HG03558 (cell line): ENCODE measurements at regions not wholly inside any gene's neighbourhood (a gene's known extent, or its start where the extent isn't known, plus 50 kb on each side); places are given as distances from the start of the nearest gene placed in this dataset.
"Not testable (repeated sequence)": the region's sequence is repeated elsewhere in the genome, so short reads cannot be mapped to it uniquely, and the experiment has no call there.

Experiments used
- ATAC-seq: cut with Tn5 transposase; IDR thresholded peaks from one replicate; pipeline ENCODE4 v1.9.1; 2021; ENCODE audit warnings: moderate number of reproducible peaks; ENCODE audit not compliant: unreplicated experiment; ENCODE audit errors: extremely low read depth

- no peak for ATAC-seq
These were observed 196.3 kb downstream of the DCDC2C start for GRCh38 chr2:3899536-3900155.

DNA sequence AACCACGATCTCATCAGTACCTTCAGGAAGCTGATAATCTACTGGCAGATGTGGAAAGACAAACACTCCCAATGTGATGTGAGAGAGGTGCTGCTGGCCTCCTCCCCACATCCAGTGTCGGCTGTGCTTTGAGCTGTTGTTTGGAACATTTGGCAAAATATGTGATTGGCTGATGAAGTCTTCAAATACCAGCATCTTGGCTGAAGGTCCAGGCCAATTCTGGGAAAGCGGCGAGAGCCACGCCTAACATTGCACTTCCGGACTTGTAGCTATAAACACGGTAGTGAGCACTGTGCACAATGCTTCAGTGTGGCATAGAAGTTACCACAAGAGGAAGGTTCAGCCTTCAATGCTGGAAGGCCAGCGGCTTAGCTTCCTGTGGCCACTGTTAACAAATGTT lies 198.8 kb downstream of the DCDC2C start:
- no peak for ATAC-seq

DNA sequence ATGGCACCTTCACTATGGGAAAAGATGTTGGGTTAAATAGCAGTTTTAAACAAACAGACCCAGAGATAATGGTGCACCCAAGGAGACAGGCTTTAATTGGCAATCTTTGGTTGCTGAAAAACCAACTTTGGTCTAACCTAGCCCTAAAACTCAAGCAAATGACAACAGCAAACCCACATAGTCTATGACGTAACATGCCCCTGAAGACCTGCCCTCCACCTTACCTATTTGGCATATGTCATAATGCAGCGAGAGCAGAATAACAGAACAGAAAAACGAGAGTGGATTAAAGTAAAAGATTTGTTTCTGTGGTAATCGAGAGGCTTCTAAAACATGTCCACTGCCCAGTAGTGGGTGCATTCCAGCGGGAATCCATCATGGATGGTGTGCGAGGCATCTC lies 200.7 kb downstream of the DCDC2C start:
- no peak for ATAC-seq

GRCh38 chr2:3908498-3908897 lies 205.1 kb downstream of the DCDC2C start:
- ATAC-seq: not testable (repeated sequence)

GRCh38 chr2:3911882-3912455 lies 208.6 kb downstream of the DCDC2C start:
- ATAC-seq: no peak

- ATAC-seq: no peak
These were observed 209.8 kb downstream of the DCDC2C start for GRCh38 chr2:3913166-3913565.

DNA sequence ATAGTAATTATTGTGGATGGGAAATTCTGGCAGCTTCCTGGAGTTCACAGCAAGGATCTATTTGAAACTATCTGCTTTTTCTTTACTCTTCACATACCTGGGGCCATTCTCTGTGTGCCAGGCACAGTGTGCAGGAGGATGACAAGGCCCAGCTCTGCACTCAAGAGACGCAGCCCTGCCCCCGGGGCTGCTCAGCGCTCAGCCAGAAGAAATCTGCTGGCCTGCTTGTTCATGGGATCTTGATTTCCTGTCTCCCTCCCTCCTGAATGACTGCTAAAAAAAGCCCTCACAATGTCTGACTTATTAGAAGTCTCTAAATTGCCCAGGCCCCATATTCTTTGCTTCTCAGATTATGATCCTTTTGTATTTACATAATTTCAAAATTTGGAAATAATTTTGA lies 210.9 kb downstream of the DCDC2C start:
- ATAC-seq: no peak

DNA sequence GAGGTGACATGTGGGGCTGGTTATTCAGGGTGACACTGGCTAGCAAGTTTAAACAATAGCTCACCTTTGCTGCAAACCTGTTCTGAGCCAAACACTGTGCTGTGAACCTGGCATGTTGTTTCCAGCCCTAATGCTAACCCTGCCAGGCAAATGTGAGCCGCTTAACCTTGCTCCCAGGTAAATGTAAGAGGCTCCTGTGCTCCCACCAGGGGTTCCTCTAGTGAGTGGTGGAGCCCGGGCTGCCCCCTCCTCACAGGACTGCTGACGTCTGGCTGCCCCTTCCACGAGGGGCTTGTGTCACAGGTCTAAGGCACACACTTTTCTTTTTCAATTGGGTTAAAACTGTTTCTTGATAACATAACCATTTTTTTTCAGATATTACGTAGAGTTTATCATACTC lies 223.7 kb downstream of the DCDC2C start:
- ATAC-seq: no peak

GRCh38 chr2:3929374-3929773 lies 226.0 kb downstream of the DCDC2C start:
- ATAC-seq: no peak

- ATAC-seq: no peak
These were observed 226.9 kb downstream of the DCDC2C start for GRCh38 chr2:3930246-3930645.

DNA sequence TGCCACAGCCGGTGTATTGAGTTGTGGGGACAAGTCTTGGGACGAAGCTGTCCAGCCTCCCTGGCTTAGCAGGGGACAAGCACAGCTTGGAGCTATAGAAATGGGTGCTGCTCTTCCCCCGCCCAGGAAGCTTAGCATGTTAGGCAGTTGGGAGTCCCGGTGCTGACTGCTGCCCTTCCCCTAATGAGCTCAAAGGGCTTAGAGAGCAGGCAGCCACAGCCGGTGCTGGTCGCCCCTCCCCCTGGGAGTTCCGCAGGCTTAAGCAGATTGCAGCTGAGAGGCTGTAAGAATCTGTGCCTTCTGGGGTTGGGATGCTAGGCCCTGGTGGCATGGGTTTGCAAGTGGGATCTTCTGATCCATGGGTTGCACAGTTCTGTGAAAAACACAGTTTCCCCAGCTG lies 237.3 kb downstream of the DCDC2C start:
- no peak for ATAC-seq

DNA sequence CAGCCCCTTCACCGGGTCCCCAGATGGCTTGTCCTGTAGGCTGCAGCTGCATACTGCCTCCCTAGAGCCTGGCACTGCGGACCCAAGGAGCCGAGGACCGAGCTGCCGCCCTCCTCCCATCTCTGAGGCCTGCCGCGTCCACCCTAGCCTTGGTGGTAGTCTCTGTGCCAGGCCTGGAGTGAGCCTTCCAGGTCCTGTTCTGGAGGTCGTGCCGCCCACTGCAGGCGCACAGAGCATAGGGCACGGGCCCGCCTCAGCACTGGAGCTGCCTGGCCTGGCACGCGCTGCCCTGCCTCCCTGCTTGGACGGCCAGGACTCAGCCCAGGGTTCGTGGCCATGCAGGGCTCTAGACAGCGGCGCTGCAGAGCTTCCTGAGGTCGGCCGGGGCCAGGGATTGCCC lies 239.5 kb downstream of the DCDC2C start:
- no peak for ATAC-seq

DNA sequence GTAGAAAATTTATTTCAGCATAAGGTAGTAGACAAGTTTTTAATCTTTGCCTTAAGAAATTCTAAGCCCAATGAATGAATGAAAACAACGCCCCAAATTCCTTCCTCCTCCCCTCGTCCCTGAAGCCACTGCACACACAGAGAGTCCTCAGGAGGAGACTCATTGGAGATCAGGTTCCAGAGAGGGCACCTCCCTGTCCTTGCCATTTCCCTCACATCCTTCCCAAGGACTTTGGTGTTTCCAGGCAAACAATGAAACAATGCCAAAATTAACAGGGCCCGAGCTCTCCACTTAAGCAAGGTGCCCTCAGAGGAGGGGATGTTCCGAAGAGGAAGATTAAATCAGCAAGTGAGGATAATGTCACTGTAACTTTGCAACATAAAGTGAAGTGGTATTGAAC lies 240.7 kb downstream of the DCDC2C start:
- ATAC-seq: no peak

- ATAC-seq: no peak
These were observed 241.5 kb downstream of the DCDC2C start for GRCh38 chr2:3944841-3945240.

DNA sequence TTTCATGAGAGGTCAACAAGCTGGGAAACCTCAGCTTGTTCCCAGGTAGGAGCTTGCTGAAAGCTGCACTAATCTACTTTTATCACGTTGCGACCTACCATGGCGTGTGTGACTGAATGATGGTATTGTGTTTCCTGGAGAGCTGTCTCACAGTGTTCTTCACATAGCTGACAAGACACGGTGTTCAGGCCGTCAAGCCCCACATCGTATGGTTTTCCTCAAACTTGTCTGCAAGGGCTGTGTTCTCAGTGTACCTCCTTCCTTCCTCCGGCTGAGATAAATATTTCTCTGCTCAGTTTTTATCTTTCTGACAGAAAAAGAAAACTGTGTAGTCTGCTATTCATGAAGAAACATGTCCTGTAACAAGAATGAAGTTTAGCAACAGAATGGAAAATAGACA lies 244.8 kb downstream of the DCDC2C start:
- ATAC-seq: no peak

DNA sequence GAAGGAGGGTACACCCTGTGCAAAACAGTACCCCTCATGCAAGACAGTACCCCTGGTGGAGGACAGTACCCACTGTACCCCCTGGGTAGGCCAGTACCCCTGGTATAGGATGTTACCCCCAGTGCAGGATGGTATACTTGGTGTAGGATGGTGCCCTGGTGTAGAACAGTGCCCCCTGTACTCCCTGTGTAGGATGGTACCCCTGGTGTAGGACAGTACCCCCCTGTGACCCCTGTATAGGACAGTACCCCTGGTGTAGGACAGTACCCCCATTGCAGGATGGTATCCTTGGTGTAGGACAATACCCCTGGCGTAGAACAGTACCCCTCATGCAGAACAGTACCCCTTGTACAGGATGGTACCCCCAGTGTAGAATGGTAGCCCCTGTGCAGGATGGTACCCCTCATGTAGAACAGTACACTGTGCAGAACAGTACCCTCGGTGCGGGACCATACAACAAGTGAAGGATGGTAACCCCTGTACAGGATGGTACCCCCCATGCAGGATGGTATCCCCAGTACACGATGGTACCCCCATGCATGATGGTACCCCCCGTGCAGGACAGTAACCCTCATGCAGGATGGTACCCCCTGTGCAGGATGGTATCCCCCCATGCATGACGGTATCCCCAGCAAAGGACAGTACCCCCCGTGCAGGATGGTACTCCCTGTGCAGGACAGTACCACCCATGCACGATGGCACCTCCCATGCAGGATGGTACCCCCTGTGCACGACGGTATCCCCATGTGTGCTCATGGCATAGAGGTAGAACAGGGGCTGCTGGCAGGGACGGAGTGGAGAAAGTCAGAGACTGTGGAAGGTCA lies 248.0 kb downstream of the DCDC2C start:
- ATAC-seq: no peak

GRCh38 chr2:3952866-3953516 lies 249.6 kb downstream of the DCDC2C start:
- no peak for ATAC-seq

- ATAC-seq: no peak
These were observed 250.9 kb downstream of the DCDC2C start for GRCh38 chr2:3954261-3954660.

- ATAC-seq: no peak
These were observed 253.0 kb downstream of the DCDC2C start for GRCh38 chr2:3956406-3956805.

- no peak for ATAC-seq
These were observed 253.5 kb downstream of the DCDC2C start for GRCh38 chr2:3956892-3957291.

- no peak for ATAC-seq
These were observed 255.1 kb downstream of the DCDC2C start for GRCh38 chr2:3958465-3958864.
